Kidney (tissue), 13 donors: ENCODE measurements at regions not wholly inside any gene's neighbourhood (a gene's known extent, or its start where the extent isn't known, plus 50 kb on each side); places are given as distances from the start of the nearest gene placed in this dataset.

Experiments used
- DNase-seq, 5 donors: peaks; one replicate each; pipeline ENCODE4 v3.0.0-alpha.2; 2013 to 2020
- FAIRE-seq: peaks from 2 replicates; lab custom pipeline; 2012; peaks lifted over from hg19 to GRCh38; lab: Jason Lieb, UNC
- H3K27ac ChIP-seq, 2 donors: one replicate each; pipeline ENCODE4 v1.7.0; 2013; ENCODE audit warnings: low read depth in 2 of 2, low read length in 2 of 2, inconsistent platforms in 1 of 2
- H3K27me3 ChIP-seq: one replicate; pipeline ENCODE4 v1.7.1; 2013; ENCODE audit warnings: low read length, inconsistent platforms; ENCODE audit not compliant: control insufficient read depth, insufficient read depth
- H3K36me3 ChIP-seq, 3 donors: one replicate each; pipeline versions ENCODE4 v1.7.0 to v1.7.1; 2013; ENCODE audit warnings: low read length in 3 of 3, control low read depth in 1 of 3, inconsistent platforms in 1 of 3; ENCODE audit not compliant: insufficient read depth in 3 of 3, control insufficient read depth in 2 of 3
- H3K4me1 ChIP-seq, 3 donors: one replicate each; pipeline versions ENCODE4 v1.7.0 to v1.7.1; 2013; ENCODE audit warnings: low read length in 3 of 3, inconsistent platforms in 1 of 3, low read depth in 1 of 3; ENCODE audit not compliant: control insufficient read depth in 2 of 3, insufficient read depth in 2 of 3
- H3K4me3 ChIP-seq, 3 donors: one replicate each; pipeline versions ENCODE4 v1.7.0 to v1.8.1; 2013; ENCODE audit warnings: low read length in 3 of 3, control low read depth in 1 of 3, inconsistent platforms in 1 of 3
- H3K9ac ChIP-seq, 3 donors: one replicate each; pipeline versions ENCODE4 v1.7.0 to v1.7.1; 2013; ENCODE audit warnings: low read length in 3 of 3, control low read depth in 1 of 3, inconsistent platforms in 1 of 3
- H3K9me3 ChIP-seq, 3 donors: one replicate each; pipeline versions ENCODE4 v1.7.0 to v1.7.1; 2013; ENCODE audit warnings: low read length in 3 of 3, control low read depth in 1 of 3, inconsistent platforms in 1 of 3; ENCODE audit not compliant: control insufficient read depth in 2 of 3, insufficient read depth in 1 of 3
- intact Hi-C: fragments of 100-400 bp; cut with DNase I; formaldehyde crosslinking; loops from one replicate; pipeline ENCODE4 v1.11.1; 2022
- TF ChIP-seq, protein P1 (sequence below): IDR thresholded peaks from 3 replicates; pipeline ENCODE4 v1.5.1; 2012; ENCODE audit warnings: mild to moderate bottlenecking, moderate library complexity, borderline replicate concordance; ENCODE audit not compliant: insufficient read depth; ENCODE audit errors: extremely low read depth
- donor health status: control.
- donor health status: control.
- donor health status: control.
- donor health status: control.
- donor health status: control.
- donor health status: DM: yes; HTN: yes; CAD: no.
- donor health status: Normal renal cell carcinoma (clear cell type).

DNA sequence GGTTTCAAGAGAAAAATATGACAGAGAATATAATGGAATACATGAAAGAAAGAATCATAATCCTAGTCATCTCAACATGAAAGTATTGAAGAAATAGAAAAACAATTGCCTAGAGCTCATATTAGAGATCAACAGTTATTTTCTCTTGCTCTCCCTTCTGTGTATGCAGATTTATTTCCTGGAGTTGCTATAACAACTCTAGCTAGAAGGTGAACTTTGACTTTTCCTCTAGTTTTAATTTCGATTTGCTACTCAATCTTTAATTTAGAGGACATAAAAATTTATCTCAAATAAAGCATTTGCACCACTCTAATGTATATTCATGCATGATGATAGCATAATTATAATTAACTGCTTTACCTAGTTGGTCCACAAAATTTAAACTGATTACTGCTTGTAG lies 84.6 kb upstream of the PICALM start:
- peak overlapping the region; percentile 20 to 28 for H3K27ac ChIP-seq
- peak in 1 of 5 donors; percentile 35 for DNase-seq
- intact Hi-C loops: no loop called here

DNA sequence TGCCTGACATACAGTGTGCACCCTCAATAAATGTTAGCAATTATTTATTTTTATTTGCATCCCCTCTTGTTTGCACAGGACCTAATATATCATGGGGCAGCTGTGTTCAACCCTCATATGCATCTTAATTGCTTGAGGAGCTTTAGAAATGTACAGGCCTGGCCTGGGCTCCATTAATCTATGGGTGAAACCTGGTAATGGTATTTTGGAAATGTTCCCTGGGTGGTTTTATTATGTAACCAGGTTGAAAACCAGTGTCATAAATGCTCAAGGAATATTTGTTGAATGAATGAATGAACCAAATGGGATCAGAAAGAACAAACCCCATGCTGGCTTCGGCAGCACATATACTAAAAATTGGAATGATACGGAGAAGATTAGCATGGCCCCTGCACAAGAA lies 84.0 kb upstream of the PICALM start:
- TF ChIP-seq, protein P1, sequence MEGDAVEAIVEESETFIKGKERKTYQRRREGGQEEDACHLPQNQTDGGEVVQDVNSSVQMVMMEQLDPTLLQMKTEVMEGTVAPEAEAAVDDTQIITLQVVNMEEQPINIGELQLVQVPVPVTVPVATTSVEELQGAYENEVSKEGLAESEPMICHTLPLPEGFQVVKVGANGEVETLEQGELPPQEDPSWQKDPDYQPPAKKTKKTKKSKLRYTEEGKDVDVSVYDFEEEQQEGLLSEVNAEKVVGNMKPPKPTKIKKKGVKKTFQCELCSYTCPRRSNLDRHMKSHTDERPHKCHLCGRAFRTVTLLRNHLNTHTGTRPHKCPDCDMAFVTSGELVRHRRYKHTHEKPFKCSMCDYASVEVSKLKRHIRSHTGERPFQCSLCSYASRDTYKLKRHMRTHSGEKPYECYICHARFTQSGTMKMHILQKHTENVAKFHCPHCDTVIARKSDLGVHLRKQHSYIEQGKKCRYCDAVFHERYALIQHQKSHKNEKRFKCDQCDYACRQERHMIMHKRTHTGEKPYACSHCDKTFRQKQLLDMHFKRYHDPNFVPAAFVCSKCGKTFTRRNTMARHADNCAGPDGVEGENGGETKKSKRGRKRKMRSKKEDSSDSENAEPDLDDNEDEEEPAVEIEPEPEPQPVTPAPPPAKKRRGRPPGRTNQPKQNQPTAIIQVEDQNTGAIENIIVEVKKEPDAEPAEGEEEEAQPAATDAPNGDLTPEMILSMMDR: no peak
- DNase-seq (no peak), FAIRE-seq (no peak)
- Histone ChIP-seq H3K4me1 (peaks cover 13 to 37% (median 35%) of the 10 kb centered on the region in 3 donors), H3K4me3 (no peak overlapping the region), H3K36me3 (no peaks in the 10 kb centered on the region), H3K27me3 (no peaks in the 10 kb centered on the region), H3K9me3 (no peaks in the 10 kb centered on the region), H3K9ac (no peak overlapping the region), H3K27ac (peak overlapping the region in 1 of 2 donors; percentile 69)
- intact Hi-C loops: no loop called here

More for the DNA sequence above, 84.6 kb upstream of the PICALM start:
- no peaks in the 10 kb centered on the region for H3K36me3 ChIP-seq
- TF ChIP-seq, protein P1: no peak
- no peak overlapping the region for H3K4me3 ChIP-seq
- FAIRE-seq: no peak
- H3K9me3 ChIP-seq: no peaks in the 10 kb centered on the region
- H3K4me1 ChIP-seq: peaks cover 12 to 37% (median 31%) of the 10 kb centered on the region in 3 donors
- no peaks in the 10 kb centered on the region for H3K27me3 ChIP-seq
- H3K9ac ChIP-seq: no peak overlapping the region

DNA sequence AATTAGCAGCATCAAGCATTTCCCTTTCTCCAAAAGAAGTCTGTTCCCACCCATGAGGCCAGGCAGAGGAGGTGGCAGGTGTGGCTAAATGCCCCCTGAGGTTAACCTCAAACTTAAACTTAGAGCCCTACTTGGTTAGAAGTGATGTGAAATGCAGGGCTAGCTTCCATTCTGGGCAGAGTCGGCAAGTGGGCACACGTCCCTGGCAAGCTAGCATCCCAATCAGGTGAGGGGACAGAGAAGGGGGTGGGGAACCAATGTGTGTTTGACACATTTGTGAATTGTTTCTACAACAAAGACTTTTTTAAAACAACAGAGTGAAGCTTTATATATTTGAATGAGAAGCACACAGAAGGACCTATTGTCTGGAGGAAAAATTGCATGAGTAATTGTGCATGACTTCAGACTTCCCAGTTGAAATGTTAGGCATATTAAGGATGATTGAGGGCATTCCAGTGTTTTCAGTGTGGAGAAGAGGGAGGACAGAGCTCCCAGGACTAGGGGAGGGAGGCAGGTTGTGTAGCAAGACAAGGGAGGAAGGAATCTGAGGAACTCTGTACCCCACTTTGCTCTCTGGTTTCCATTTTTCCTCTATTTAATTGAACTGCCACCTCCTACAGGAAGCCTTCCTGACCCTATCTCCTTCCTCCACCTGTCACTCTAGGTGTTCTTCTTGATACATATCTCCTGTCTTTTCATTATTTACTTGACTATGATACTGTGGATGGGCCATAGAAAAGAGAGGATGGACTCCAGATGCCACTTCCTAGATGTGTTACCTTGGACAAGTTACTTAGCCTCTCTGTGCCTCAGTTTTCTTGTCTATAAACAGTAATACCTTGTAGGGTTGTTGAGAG lies 83.3 kb upstream of the PICALM start:
- Histone ChIP-seq H3K9me3 (no peaks in the 10 kb centered on the region), H3K4me3 (no peak overlapping the region), H3K27me3 (no peaks in the 10 kb centered on the region), H3K36me3 (no peaks in the 10 kb centered on the region), H3K27ac (peak overlapping the region; percentile 68 to 69), H3K4me1 (peaks cover 13 to 37% (median 35%) of the 10 kb centered on the region in 3 donors), H3K9ac (peak overlapping the region in 1 of 3 donors; percentile 19)
- peak in 2 of 5 donors; percentile 51 to 70 for DNase-seq
- FAIRE-seq: no peak
- TF ChIP-seq, protein P1: no peak
- intact Hi-C loops: no loop called here
